GM12878 (cell line): ENCODE measurements at regions not wholly inside any gene's neighbourhood (a gene's known extent, or its start where the extent isn't known, plus 50 kb on each side); places are given as distances from the start of the nearest gene placed in this dataset.

Experiments used
- BCL11A ChIP-seq: IDR thresholded peaks from 2 replicates; pipeline ENCODE4 v1.6.1; 2011; ENCODE audit warnings: low read depth, low read length
- EZH2 ChIP-seq: IDR thresholded peaks from 2 replicates; pipeline ENCODE4 v1.6.1; 2012; ENCODE audit warnings: low read depth, mild to moderate bottlenecking, control low read depth, inconsistent platforms, low read length, borderline replicate concordance; ENCODE audit not compliant: control insufficient read depth
- MEF2B ChIP-seq: fragments of 450-650 bp; IDR thresholded peaks from 2 replicates; pipeline ENCODE4 v1.6.1; 2018; ENCODE audit warnings: mild to moderate bottlenecking, moderate library complexity; ENCODE audit not compliant: partially characterized antibody, poor library complexity, severe bottlenecking
- SREBF2 ChIP-seq: IDR thresholded peaks from 2 replicates; pipeline ENCODE4 v1.6.1; 2012; ENCODE audit warnings: mild to moderate bottlenecking, low read length
- TCF12 ChIP-seq: IDR thresholded peaks from 2 replicates; pipeline ENCODE4 v1.6.1; 2011; ENCODE audit warnings: low read depth, mild to moderate bottlenecking, low read length
- TF ChIP-seq, protein P1 (sequence below), 3 experiments: IDR thresholded peaks in 2 of 3; conservative IDR thresholded peaks in 1 of 3; 2 replicates each; pipeline ENCODE4 v1.5.1; 2011; ENCODE audit warnings: low read depth in 3 of 3, low read length in 3 of 3, mild to moderate bottlenecking in 3 of 3, control low read depth in 2 of 3, moderate library complexity in 2 of 3, inconsistent platforms in 1 of 3, mixed read lengths in 1 of 3; ENCODE audit not compliant: control insufficient read depth in 2 of 3, insufficient read depth in 1 of 3; ENCODE audit errors: extremely low read depth in 1 of 3

DNA sequence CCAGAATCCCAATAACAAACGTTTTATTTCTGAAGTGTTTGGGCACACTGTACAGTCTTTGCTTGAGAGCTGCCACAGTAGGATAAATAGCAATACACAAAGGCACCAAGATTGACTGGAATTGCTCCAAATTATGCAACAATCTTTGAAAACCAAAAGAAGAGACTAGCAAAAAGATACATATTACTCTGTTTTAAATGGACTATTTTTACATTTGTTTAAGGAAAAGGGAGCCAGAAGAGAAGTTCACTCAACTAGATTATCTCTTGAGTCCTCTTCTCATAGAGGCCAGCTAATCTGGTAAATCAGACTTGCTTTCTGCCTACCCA is 385.0 kb upstream of the SLC30A5 start:
- no peak for TF ChIP-seq BCL11A
- TF ChIP-seq SREBF2: no peak
- no peak for TF ChIP-seq EZH2
- TF ChIP-seq TCF12: no peak
- TF ChIP-seq, protein P1, sequence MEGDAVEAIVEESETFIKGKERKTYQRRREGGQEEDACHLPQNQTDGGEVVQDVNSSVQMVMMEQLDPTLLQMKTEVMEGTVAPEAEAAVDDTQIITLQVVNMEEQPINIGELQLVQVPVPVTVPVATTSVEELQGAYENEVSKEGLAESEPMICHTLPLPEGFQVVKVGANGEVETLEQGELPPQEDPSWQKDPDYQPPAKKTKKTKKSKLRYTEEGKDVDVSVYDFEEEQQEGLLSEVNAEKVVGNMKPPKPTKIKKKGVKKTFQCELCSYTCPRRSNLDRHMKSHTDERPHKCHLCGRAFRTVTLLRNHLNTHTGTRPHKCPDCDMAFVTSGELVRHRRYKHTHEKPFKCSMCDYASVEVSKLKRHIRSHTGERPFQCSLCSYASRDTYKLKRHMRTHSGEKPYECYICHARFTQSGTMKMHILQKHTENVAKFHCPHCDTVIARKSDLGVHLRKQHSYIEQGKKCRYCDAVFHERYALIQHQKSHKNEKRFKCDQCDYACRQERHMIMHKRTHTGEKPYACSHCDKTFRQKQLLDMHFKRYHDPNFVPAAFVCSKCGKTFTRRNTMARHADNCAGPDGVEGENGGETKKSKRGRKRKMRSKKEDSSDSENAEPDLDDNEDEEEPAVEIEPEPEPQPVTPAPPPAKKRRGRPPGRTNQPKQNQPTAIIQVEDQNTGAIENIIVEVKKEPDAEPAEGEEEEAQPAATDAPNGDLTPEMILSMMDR (IDR thresholded peaks at IDR 0.05 in 2 of 3, conservative IDR thresholded peaks at IDR 0.05 in 1 of 3; ENCODE audit: control insufficient read depth in 2 of 3, extremely low read depth in 1 of 3, insufficient read depth in 1 of 3, low read depth in 3 of 3, low read length in 3 of 3): no peak
- no peak for TF ChIP-seq MEF2B
